ENCODE measurements at regions not wholly inside any gene's neighbourhood (a gene's known extent, or its start where the extent isn't known, plus 50 kb on each side); places are given as distances from the start of the nearest gene placed in this dataset.

DNA sequence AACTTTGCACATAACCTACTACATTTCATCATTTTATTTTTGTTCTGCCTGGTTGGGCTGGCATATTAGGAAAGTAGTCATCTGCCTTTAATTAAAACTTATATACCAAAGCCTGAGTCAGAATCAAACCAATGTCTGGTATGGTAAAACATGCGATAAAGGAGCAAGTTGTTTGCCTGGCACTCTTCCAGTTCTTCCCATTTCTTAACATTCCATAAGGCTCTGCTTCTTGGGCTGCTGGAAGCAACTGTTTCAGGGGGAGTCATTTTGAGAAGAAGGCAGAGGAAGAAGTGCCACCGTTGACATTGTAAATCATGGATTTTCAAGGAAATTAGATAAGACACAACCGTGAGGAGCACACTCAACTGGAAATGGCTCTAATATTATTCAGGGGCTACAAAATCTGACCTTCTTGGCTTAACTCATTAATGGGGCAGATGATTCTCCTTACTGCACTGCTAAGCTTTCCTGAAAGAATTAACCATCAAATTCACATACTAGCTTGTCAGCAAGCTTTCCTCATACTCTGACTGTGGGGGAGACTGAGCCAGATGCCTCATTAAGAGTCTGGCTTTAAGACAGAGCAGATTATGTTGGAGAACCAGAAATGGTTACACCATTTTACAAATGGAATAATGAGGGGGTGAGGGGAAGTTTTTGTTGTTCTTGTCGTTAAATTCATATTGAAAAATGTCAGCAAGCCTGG, 391.0 kb downstream of the TMEM232 start:
- peak; percentile 97 for DNase-seq (ENCODE audit: low read depth)
- TF ChIP-seq, protein P1, sequence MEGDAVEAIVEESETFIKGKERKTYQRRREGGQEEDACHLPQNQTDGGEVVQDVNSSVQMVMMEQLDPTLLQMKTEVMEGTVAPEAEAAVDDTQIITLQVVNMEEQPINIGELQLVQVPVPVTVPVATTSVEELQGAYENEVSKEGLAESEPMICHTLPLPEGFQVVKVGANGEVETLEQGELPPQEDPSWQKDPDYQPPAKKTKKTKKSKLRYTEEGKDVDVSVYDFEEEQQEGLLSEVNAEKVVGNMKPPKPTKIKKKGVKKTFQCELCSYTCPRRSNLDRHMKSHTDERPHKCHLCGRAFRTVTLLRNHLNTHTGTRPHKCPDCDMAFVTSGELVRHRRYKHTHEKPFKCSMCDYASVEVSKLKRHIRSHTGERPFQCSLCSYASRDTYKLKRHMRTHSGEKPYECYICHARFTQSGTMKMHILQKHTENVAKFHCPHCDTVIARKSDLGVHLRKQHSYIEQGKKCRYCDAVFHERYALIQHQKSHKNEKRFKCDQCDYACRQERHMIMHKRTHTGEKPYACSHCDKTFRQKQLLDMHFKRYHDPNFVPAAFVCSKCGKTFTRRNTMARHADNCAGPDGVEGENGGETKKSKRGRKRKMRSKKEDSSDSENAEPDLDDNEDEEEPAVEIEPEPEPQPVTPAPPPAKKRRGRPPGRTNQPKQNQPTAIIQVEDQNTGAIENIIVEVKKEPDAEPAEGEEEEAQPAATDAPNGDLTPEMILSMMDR (IDR thresholded peaks at IDR 0.05; ENCODE audit: control insufficient read depth, insufficient read depth, low read depth, low read length, missing control alignments) = no peak
- no peak overlapping the region for H3K4me3 ChIP-seq (ENCODE audit: control insufficient read depth, low read depth, low read length)

- DNase-seq (ENCODE audit: low read depth) = no peak
- H3K4me3 ChIP-seq (ENCODE audit: control insufficient read depth, low read depth, low read length) = no peak overlapping the region
- TF ChIP-seq, protein P1 (IDR thresholded peaks at IDR 0.05; ENCODE audit: control insufficient read depth, insufficient read depth, low read depth, low read length, missing control alignments) = no peak
These were observed 388.0 kb downstream of the TMEM232 start for GRCh38 chr5:110338341-110339083.

GRCh38 chr5:110339399-110339798, 387.1 kb downstream of the TMEM232 start:
- TF ChIP-seq, protein P1 (IDR thresholded peaks at IDR 0.05; ENCODE audit: control insufficient read depth, insufficient read depth, low read depth, low read length, missing control alignments) = no peak
- H3K4me3 ChIP-seq (ENCODE audit: control insufficient read depth, low read depth, low read length) = no peak overlapping the region
- DNase-seq (ENCODE audit: low read depth) = no peak

DNA sequence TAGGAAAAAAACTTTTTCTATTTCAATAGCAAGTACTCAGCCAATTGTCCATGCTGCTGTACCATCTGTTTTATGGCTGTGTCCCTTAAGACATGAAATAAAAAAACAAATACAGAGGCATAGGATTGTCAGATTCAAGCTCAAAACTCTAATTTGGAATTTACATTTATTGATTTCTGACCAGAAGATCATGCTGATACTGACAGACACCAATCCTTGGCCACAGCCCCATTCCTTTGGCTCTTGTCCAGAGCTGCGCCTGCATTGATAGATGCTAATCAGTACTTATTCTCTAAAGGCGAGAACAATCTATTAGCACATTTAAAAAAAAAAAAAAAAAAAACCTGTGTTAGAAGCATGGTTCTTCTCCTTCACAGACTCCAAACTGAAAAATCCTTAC, 384.6 kb downstream of the TMEM232 start:
- TF ChIP-seq, protein P1 (IDR thresholded peaks at IDR 0.05; ENCODE audit: control insufficient read depth, insufficient read depth, low read depth, low read length, missing control alignments) = no peak

DNA sequence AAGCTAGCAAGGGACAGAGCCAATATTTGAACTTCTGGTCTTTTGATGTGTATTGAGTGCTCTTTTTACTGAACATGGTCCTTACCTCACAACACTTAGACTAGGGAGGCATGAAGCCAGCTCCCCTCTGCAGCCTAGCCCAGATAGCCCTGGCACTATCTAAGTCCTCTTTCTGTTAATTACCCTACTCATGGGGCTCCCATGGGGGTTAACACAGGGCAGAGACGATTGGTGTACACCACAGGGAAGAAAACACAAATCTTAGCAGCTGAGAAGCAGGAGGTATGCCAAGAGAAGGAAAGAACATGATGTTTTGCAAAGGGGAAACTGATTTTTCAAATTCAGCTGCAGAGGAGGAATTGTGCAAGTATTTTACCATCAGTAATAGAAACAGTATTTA, 383.8 kb downstream of the TMEM232 start:
- DNase-seq (ENCODE audit: low read depth) = no peak

More for the DNA sequence above, 384.6 kb downstream of the TMEM232 start:
- no peak overlapping the region for H3K4me3 ChIP-seq (ENCODE audit: control insufficient read depth, low read depth, low read length)
- no peak for DNase-seq (ENCODE audit: low read depth)

DNA sequence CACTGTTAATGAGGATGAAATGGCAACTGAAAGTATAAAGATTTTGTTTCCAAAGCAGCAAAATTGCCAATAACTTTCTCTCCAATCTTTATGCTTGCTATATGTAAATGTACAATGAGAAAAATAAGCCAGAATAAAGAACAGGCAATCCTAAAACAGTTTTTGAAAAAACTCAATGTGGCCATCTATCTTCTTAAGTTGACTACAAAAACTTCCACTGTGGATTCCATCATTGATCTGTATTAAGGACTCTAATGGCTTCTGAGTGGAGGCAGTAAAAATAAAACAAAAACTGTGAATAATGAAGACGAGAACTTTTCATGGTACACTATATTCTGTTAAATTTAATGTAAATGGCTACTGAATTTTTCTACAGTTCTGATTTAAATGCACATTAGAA, 382.9 kb downstream of the TMEM232 start:
- H3K4me3 ChIP-seq (ENCODE audit: control insufficient read depth, low read depth, low read length) = no peak overlapping the region
- DNase-seq (ENCODE audit: low read depth) = no peak
- TF ChIP-seq, protein P1 (IDR thresholded peaks at IDR 0.05; ENCODE audit: control insufficient read depth, insufficient read depth, low read depth, low read length, missing control alignments) = no peak

More for the DNA sequence above, 383.8 kb downstream of the TMEM232 start:
- TF ChIP-seq, protein P1 (IDR thresholded peaks at IDR 0.05; ENCODE audit: control insufficient read depth, insufficient read depth, low read depth, low read length, missing control alignments) = no peak
- no peak overlapping the region for H3K4me3 ChIP-seq (ENCODE audit: control insufficient read depth, low read depth, low read length)
